HEK293T (cell line): ENCODE measurements at regions not wholly inside any gene's neighbourhood (a gene's known extent, or its start where the extent isn't known, plus 50 kb on each side); places are given as distances from the start of the nearest gene placed in this dataset.

Source experiments
- ARNT ChIP-seq: fragments of 450-650 bp; IDR thresholded peaks from 2 replicates; pipeline ENCODE4 v1.6.1; 2017; ENCODE audit warnings: mild to moderate bottlenecking
- BHLHE40 ChIP-seq: fragments of 450-650 bp; IDR thresholded peaks from 2 replicates; pipeline ENCODE4 v1.6.1; 2016; ENCODE audit warnings: mild to moderate bottlenecking, moderate library complexity, borderline replicate concordance
- CTBP1 ChIP-seq: fragments of 450-650 bp; IDR thresholded peaks from 2 replicates; pipeline ENCODE4 v1.6.1; 2016; ENCODE audit warnings: borderline replicate concordance
- FOXA1 ChIP-seq: fragments of 450-650 bp; IDR thresholded peaks from 2 replicates; pipeline ENCODE4 v1.6.1; 2016; ENCODE audit warnings: mild to moderate bottlenecking
- FOXK2 ChIP-seq: fragments of 450-650 bp; IDR thresholded peaks from 2 replicates; pipeline ENCODE4 v1.6.1; 2016; ENCODE audit warnings: mild to moderate bottlenecking
- FOXM1 ChIP-seq: fragments of 450-650 bp; IDR thresholded peaks from 2 replicates; pipeline ENCODE4 v1.6.1; 2017; ENCODE audit warnings: mild to moderate bottlenecking, borderline replicate concordance
- HDGF ChIP-seq: fragments of 450-650 bp; IDR thresholded peaks from 2 replicates; pipeline ENCODE4 v1.6.1; 2017; ENCODE audit warnings: antibody characterized with exemption, borderline replicate concordance
- L3MBTL2 ChIP-seq: fragments of 450-650 bp; conservative IDR thresholded peaks from 2 replicates; pipeline ENCODE4 v1.6.1; 2016; ENCODE audit warnings: mild to moderate bottlenecking
- LEF1 ChIP-seq: fragments of 450-650 bp; IDR thresholded peaks from 2 replicates; pipeline ENCODE4 v1.6.1; 2017; ENCODE audit warnings: mild to moderate bottlenecking, borderline replicate concordance
- NFRKB ChIP-seq: fragments of 450-650 bp; IDR thresholded peaks from 2 replicates; pipeline ENCODE4 v1.6.1; 2016; ENCODE audit warnings: mild to moderate bottlenecking, moderate library complexity
- SP1 ChIP-seq: fragments of 450-650 bp; IDR thresholded peaks from 2 replicates; pipeline ENCODE4 v1.6.1; 2017
- SUZ12 ChIP-seq: fragments of 450-650 bp; IDR thresholded peaks from 2 replicates; pipeline ENCODE4 v1.6.1; 2016; ENCODE audit warnings: mild to moderate bottlenecking
- TARDBP ChIP-seq: fragments of 450-650 bp; IDR thresholded peaks from 2 replicates; pipeline ENCODE4 v1.6.1; 2016

GRCh38 chr11:104238916-104239315 is 75.0 kb upstream of the PDGFD start:
- no peak for TF ChIP-seq TARDBP
- TF ChIP-seq FOXA1, result no peak
- TF ChIP-seq HDGF, result no peak
- TF ChIP-seq FOXM1, result no peak
- TF ChIP-seq FOXK2, result no peak
- no peak for TF ChIP-seq NFRKB
- no peak for TF ChIP-seq L3MBTL2
- no peak for TF ChIP-seq SP1
- no peak for TF ChIP-seq SUZ12
- TF ChIP-seq CTBP1, result no peak
- no peak for TF ChIP-seq ARNT
- no peak for TF ChIP-seq BHLHE40
- TF ChIP-seq LEF1, result no peak
